Loucy (cell line): ENCODE measurements at regions not wholly inside any gene's neighbourhood (a gene's known extent, or its start where the extent isn't known, plus 50 kb on each side); places are given as distances from the start of the nearest gene placed in this dataset.

ENCODE experiments used
- CTCF ChIP-seq: fragments of 200-600 bp; sonication (generic); conservative IDR thresholded peaks from 2 replicates; pipeline ENCODE4 v1.5.1; 2014; ENCODE audit warnings: mild to moderate bottlenecking, antibody characterized with exemption, low read length
- EZH2phosphoT487 ChIP-seq: fragments of 200-600 bp; IDR thresholded peaks from 2 replicates; pipeline ENCODE4 v1.6.1; 2018; ENCODE audit warnings: antibody characterized with exemption, mild to moderate bottlenecking, moderate library complexity, borderline replicate concordance

- TF ChIP-seq CTCF (no peak), EZH2phosphoT487 (no peak)
These were observed 192.2 kb upstream of the THRB start for GRCh38 chr3:24686808-24687207.
